NCI-H226 (cell line): ENCODE measurements at regions not wholly inside any gene's neighbourhood (a gene's known extent, or its start where the extent isn't known, plus 50 kb on each side); places are given as distances from the start of the nearest gene placed in this dataset.
"Not testable (repeated sequence)": the region's sequence is repeated elsewhere in the genome, so short reads cannot be mapped to it uniquely, and the experiment has no call there.

Experiments used
- DNase-seq: peaks from one replicate; pipeline ENCODE4 v3.0.0-alpha.2; 2015

GRCh38 chr19:27971071-27971470 lies 1241.9 kb downstream of the UQCRFS1 start:
- DNase-seq = peak; percentile 81

DNA sequence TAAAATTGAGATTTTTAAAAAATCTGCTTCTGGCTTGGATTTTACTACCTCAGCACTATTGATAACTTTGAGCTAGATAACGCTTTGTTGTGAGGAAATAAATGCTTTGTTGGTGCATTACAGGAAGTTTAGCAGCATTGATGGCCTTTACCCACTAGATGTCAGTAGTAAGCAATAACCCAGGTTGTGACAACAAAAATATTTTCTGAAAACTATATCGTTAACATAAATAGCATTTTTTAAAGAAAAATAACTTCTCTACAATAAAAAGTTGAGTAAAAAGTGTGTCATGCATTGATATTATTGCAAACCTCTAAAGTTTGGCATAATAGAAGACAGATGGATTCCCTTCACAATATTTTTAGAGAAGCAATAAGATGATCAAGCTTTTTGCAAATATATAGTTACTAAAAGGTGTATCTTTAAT lies 1246.5 kb downstream of the UQCRFS1 start:
- DNase-seq = no peak

DNA sequence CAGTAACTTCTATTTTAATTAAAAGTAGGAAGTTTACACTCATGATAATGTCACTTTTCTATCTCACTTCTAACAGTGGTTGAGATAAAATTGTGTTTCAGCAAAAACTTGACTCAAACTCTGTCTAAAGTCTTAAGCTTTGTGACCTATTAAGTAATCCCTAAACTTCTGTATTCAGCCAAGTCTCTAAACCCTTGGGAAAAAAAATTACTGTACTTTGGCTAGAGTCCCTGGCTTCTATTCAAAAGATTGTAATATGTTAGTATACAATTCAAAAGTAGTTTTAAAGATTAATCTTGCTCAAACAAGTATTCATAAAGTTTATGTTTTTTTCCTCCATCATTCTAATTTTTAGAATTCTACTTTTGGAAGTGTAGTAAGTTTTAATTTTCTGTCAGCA lies 1248.8 kb downstream of the UQCRFS1 start:
- DNase-seq = peak; percentile 34

- peak; percentile 35 for DNase-seq
These were observed 1250.7 kb downstream of the UQCRFS1 start for GRCh38 chr19:27962264-27962663.

- no peak for DNase-seq
These were observed 1257.2 kb downstream of the UQCRFS1 start for GRCh38 chr19:27955485-27956480.

- not testable (repeated sequence) for DNase-seq
These were observed 1270.3 kb downstream of the UQCRFS1 start for GRCh38 chr19:27942607-27943006.

GRCh38 chr19:27936139-27936538 lies 1276.8 kb downstream of the UQCRFS1 start:
- no peak for DNase-seq

DNA sequence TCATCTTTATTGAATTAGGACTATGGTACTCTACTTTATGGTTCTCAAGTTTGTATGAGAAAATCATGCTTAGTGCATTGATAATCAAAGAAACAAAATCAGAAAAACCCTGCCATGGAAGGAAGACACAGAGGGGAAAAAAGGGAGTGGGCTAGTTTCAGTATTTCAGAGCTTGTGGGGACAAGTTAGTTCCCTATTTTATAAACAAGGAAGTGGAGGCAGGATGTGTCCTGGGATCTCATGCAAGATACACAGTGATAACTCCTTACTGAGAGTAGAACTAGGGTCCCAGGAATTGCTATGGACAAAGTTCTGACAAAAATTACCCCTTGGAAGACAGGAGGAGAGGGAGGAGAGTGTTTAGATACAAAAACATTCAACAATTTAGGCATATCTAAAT lies 1277.3 kb downstream of the UQCRFS1 start:
- no peak for DNase-seq

DNA sequence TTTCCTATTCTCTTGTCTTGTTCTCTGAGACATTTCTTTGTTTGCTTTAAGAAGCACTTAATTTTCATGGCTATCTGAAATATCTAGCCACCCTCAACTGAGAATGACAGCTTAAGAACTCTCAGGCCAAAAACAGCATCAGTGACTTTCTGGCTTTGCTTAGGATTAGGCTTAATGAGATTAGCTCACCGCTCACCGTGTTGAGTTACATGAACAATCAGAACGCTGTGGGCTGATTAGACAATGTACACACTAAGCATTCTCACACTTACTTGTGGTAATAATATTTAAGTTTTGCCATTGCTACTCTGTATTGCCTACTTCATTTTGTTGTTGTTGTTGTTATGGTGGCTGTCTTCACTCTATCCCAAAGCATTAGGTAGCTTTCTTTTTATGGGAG lies 1283.6 kb downstream of the UQCRFS1 start:
- DNase-seq = no peak

GRCh38 chr19:27925202-27925601 lies 1287.7 kb downstream of the UQCRFS1 start:
- no peak for DNase-seq

GRCh38 chr19:27922970-27923369 lies 1290.0 kb downstream of the UQCRFS1 start:
- DNase-seq = no peak

GRCh38 chr19:27920774-27921173 lies 1292.2 kb downstream of the UQCRFS1 start:
- no peak for DNase-seq

DNA sequence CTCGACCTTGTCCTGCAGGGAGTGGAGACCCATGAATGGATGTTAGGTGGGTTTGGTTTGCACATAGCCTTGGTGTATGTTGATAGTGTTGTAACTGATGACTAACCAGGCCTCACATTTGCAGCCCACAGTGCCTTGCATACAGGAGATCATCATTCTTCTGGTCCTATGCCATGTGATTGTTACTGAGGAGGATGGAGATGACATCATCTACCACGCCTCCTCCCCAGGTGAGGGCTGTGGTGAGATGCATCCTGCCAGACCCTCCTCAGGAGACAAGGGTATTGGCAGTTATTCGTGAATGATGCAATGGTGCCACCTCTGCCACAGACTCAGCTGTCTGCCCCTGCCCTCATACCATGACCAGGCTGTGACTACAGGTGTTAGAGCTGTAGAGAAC lies 1294.1 kb downstream of the UQCRFS1 start:
- no peak for DNase-seq

GRCh38 chr19:27911122-27911898 lies 1301.6 kb downstream of the UQCRFS1 start:
- DNase-seq = no peak

DNA sequence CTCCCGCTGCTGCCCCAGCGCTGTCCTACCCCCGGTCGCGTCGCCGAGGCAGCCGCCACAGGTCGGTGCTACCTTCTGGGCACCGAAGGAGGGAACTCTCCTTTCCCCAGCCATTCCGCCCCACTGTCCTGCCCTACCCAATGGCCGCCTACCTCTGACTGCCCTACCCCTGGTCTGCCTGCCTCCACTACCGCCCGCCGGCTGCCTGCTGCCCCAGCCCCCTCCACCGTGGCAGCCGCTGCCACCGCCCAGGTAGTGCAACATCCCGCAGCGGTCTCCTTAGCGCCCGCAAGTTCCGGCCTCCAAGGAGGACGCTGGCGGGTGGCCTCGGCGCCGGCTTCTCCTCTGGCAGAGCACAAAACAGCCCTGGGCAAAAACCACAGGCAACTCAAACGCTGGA lies 1303.1 kb downstream of the UQCRFS1 start:
- DNase-seq = no peak

- no peak for DNase-seq
These were observed 1303.6 kb downstream of the UQCRFS1 start for GRCh38 chr19:27909185-27909840.

DNA sequence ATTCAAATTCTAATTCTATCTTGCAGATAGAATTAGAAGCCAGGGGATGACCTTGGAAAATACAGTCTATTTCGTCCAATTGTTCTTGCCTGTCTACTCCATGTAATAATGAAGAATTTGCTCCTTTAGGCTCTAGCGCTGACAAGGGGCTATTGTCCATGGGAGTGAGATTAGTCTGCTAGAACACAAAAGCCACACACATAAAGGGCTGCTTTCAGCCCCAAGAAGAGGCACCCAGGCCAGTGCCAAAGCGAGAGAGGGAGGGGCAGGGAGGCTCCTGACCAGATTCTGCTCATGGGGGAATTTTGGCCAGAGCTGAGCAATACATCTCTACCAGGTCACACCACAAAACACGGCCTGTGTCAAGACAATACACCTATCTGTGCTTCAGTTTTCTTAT lies 1306.9 kb downstream of the UQCRFS1 start:
- DNase-seq = no peak

DNA sequence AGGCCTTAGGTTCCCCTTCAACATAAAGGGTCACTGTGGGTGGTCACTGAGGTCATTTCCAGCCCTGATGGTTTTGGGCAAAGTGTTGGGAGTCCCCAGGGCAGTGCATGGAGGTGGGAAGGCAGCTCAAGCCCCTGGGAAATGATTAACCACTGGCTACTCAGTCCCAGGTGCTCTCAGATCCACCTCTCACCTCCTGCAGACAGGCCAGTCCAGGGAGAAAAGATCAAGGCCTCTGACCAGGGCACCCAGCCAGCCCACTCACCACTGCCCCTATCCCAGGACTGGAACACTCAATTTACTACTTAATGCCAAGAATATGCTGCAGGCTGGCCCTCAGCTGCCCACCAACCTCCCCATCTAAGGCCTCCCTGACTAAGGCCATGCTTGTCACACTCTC lies 1307.9 kb downstream of the UQCRFS1 start:
- no peak for DNase-seq

- no peak for DNase-seq
These were observed 1311.9 kb downstream of the UQCRFS1 start for GRCh38 chr19:27901078-27901477.

GRCh38 chr19:27896091-27896490 lies 1316.9 kb downstream of the UQCRFS1 start:
- no peak for DNase-seq

DNA sequence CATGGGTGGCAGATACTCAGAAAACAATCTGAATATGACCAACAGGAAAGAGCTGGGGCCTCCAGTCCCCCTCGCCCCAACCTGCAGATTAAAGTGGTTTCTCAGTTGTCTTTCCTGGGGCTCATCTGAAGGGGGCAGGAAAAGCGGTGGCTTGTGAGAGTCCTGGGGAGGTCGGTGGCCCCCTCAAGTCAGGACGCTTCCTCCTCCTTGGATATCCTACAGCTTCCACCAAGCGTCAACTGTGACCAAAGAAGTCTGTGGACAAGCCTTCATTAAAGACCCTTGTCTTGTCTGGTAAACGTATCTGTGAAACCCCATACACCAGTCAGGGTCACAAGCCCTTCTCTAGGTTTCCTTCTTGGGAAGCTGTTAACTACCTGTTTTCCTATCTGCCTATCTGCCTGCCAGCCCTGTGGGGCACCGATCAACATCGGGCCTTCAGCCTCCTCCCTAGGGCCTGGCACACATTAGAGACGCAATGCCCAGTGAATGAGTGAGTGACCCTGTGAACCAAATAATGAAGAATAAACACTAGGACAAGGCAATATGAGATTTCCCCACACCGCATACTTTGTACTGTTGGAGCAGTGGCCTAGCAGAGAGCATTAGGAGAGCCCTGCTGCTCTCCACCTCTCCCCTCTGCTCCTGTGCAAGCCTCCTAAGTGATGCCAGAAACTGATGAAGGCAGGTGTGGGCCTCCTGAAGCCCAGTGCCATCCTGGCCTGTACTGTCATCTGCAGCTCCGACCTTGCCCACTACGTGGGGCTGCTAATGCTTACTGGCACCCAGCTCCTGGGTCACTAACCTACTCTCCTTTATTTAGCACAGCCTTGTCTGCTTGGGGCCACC lies 1317.8 kb downstream of the UQCRFS1 start:
- no peak for DNase-seq

DNA sequence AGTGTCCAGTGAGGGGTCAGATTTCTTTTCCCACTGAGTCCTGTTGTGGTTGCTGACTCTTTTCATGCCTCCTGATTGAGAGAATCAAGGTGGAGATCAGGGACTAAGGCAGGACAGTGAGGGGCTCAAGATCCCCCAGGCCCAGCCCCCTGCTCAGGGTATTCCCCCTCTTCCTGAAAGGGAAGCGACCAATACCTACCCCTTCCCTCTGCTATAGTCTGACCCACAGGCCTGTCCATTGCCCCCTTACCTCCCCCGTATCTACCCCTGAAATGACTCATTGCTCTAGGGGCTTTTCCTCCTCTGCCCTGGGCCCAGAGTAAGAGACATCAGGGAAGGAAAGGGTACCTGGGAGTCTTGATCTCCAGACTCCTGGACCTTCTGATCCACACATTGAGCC lies 1320.5 kb downstream of the UQCRFS1 start:
- DNase-seq = no peak
